Choroid plexus epithelial cell (primary cell): ENCODE measurements at regions not wholly inside any gene's neighbourhood (a gene's known extent, or its start where the extent isn't known, plus 50 kb on each side); places are given as distances from the start of the nearest gene placed in this dataset.
"Not testable (repeated sequence)": the region's sequence is repeated elsewhere in the genome, so short reads cannot be mapped to it uniquely, and the experiment has no call there.

Source experiments
- DNase-seq: peaks from one replicate; pipeline ENCODE4 v3.0.0-alpha.2; 2010; ENCODE audit warnings: low read depth
- H3K4me3 ChIP-seq: 2 replicates; pipeline ENCODE4 v1.5.1; 2011; ENCODE audit warnings: low read depth, mild to moderate bottlenecking, control low read depth, low read length, moderate library complexity
- CTCF ChIP-seq: conservative IDR thresholded peaks from 2 replicates; pipeline ENCODE4 v1.5.1; 2011; ENCODE audit warnings: low read depth, mild to moderate bottlenecking, control low read depth, inconsistent platforms, low read length, moderate library complexity

DNA sequence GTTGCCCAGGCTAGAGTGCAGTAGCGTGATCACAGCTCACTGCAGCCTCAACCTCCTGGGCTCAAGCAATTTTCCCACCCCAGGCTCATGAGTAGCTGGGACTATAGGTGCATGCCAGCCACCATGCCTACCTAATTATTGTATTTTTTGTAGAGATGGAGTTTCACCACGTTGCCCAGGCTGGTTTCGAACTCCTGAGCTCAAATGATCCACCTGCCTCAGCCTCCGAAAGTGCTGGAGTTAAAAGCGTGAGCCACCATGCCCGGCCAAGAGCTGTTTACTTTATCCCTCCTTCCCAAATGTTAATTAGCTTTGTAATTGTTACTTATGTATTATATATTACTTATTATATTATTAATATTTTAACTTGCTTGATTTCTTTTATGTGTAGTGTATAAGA, 70.1 kb upstream of the TPTE start:
- DNase-seq, H3K4me3 ChIP-seq: not testable (repeated sequence)

DNA sequence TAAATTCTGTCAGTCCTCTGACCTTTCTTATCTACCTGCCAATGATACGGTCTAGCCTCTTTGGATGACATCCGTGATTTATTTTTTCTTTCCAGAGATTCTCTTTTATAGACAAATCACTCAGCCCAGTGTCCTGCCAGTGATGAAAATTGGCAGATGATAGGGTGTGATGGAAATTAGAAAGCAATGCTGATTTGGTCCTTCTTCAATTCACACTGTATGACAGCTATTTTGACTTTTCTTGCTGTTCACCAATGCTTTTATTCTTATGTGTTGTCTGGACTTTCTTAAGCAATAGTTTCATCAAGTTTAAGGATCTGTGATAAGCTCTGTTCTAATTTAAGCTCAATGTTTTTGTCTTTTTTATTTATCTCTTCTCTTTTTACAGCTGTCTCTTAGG, 63.6 kb upstream of the TPTE start:
- not testable (repeated sequence) for DNase-seq, H3K4me3 ChIP-seq

DNA sequence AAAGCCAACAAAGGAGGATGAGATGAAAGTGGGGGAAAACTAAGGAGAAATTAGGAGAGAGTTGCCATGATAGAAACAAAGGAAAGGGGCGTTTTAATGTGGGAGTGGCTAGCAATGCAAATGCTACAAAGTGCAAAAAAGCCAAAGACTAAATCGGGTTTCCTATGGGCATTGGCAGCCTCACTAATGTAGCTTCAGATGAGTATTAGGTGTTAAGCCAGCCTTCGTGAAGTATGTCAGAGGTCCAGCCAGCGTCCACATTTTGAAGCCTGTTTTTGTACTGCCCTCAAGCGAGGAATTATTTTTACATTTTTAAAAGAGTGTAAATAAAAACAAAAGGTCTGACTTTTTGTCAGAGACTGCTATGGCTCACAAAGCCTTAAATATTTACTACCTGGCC, 60.4 kb upstream of the TPTE start:
- not testable (repeated sequence) for DNase-seq, H3K4me3 ChIP-seq

- H3K4me3 ChIP-seq, DNase-seq: not testable (repeated sequence)
Observed at GRCh38 chr21:10461445-10461844, 59.9 kb upstream of the TPTE start.

GRCh38 chr21:10463156-10463555, 58.2 kb upstream of the TPTE start:
- DNase-seq: no peak
- no peak overlapping the region for H3K4me3 ChIP-seq
- TF ChIP-seq CTCF: no peak

- DNase-seq: no peak
- H3K4me3 ChIP-seq: no peak overlapping the region
- TF ChIP-seq CTCF: no peak
Observed at GRCh38 chr21:10464975-10465374, 56.4 kb upstream of the TPTE start.

DNA sequence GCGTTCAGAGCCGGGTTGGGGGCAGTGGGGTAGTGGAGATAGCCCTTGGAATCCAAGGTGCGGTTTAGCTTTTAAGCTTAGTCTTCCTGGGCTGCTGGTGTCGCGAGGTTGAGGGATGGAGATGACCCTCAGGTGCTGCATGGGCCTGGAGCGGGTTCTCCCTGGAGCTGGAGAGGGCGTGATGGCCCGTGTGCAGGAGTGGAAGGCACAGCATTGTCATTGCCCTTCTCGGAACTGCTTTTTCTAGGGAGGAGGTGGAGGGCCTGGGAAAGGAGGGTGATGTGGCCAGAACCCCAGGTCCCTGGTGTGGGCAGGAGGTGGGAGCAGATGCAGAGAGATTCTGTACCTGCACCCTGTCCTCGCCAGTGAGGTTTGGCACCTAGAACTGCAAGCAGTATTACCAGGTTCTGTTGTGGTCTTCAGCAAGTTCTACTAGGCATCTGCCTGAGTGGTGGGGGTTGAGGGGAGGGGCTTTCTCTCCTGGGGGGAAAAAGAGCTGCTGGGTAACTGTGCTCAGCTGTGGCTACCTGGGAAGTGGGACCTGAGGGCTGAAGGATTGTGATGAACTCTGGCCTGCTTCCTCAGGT, 55.8 kb upstream of the TPTE start:
- not testable (repeated sequence) for H3K4me3 ChIP-seq

GRCh38 chr21:10466200-10466599, 55.2 kb upstream of the TPTE start:
- no peak for DNase-seq
- no peak for TF ChIP-seq CTCF
- H3K4me3 ChIP-seq: no peak overlapping the region

More for the DNA sequence above, 55.8 kb upstream of the TPTE start:
- DNase-seq: not testable (repeated sequence)
